HEK293 (cell line): ENCODE measurements at regions not wholly inside any gene's neighbourhood (a gene's known extent, or its start where the extent isn't known, plus 50 kb on each side); places are given as distances from the start of the nearest gene placed in this dataset.

Experiments used
- CTCF ChIP-seq: fragments of 450-650 bp; formaldehyde crosslinking; IDR thresholded peaks from 2 replicates; pipeline ENCODE4 v1.5.1; 2016; ENCODE audit warnings: missing biosample characterization, missing genetic modification characterization
- REST ChIP-seq: fragments of 450-650 bp; formaldehyde crosslinking; IDR thresholded peaks from 2 replicates; pipeline ENCODE4 v1.5.1; 2016; ENCODE audit warnings: missing biosample characterization, missing genetic modification characterization
- ZBTB21 ChIP-seq: fragments of 450-650 bp; formaldehyde crosslinking; IDR thresholded peaks from 2 replicates; pipeline ENCODE4 v1.5.1; 2017; ENCODE audit warnings: missing biosample characterization, missing genetic modification characterization
- ZBTB7A ChIP-seq: fragments of 450-650 bp; formaldehyde crosslinking; IDR thresholded peaks from 2 replicates; pipeline ENCODE4 v1.5.1; 2016; ENCODE audit warnings: low read depth, missing biosample characterization, missing genetic modification characterization
- ZNF239 ChIP-seq: fragments of 450-650 bp; formaldehyde crosslinking; IDR thresholded peaks from 2 replicates; pipeline ENCODE4 v1.5.1; 2016; ENCODE audit warnings: missing biosample characterization, missing genetic modification characterization
- ZNF324 ChIP-seq: fragments of 450-650 bp; formaldehyde crosslinking; IDR thresholded peaks from 2 replicates; pipeline ENCODE4 v1.5.1; 2016; ENCODE audit warnings: missing biosample characterization, missing genetic modification characterization
- ZNF561 ChIP-seq: fragments of 450-650 bp; IDR thresholded peaks from 2 replicates; pipeline ENCODE4 v1.5.1; 2018; ENCODE audit warnings: missing biosample characterization, missing genetic modification characterization, borderline replicate concordance
- ZNF626 ChIP-seq: fragments of 450-650 bp; sonication (Bioruptor Pico); formaldehyde crosslinking; IDR thresholded peaks from 2 replicates; pipeline ENCODE4 v1.5.1; 2018; ENCODE audit warnings: missing biosample characterization, missing genetic modification characterization, inconsistent platforms

- no peak for TF ChIP-seq ZNF239 (tag by site-specific recombination)
- TF ChIP-seq CTCF (tag by site-specific recombination) = no peak
- no peak for TF ChIP-seq ZNF626 (tag by site-specific recombination)
- no peak for TF ChIP-seq REST (tag by site-specific recombination)
- no peak for TF ChIP-seq ZBTB7A (tag by site-specific recombination)
- no peak for TF ChIP-seq ZBTB21 (tag by site-specific recombination)
- no peak for TF ChIP-seq ZNF561 (tag by site-specific recombination)
- no peak for TF ChIP-seq ZNF324 (tag by site-specific recombination)
Measured at GRCh38 chr17:72053449-72053848, 67.4 kb upstream of the SOX9 start.
